GM19238 (cell line): ENCODE measurements at regions not wholly inside any gene's neighbourhood (a gene's known extent, or its start where the extent isn't known, plus 50 kb on each side); places are given as distances from the start of the nearest gene placed in this dataset.
"Not testable (repeated sequence)": the region's sequence is repeated elsewhere in the genome, so short reads cannot be mapped to it uniquely, and the experiment has no call there.

Experiments
- DNase-seq: peaks from one replicate; pipeline ENCODE4 v3.0.0; 2011; ENCODE audit warnings: low spot score; ENCODE audit not compliant: insufficient read length

DNA sequence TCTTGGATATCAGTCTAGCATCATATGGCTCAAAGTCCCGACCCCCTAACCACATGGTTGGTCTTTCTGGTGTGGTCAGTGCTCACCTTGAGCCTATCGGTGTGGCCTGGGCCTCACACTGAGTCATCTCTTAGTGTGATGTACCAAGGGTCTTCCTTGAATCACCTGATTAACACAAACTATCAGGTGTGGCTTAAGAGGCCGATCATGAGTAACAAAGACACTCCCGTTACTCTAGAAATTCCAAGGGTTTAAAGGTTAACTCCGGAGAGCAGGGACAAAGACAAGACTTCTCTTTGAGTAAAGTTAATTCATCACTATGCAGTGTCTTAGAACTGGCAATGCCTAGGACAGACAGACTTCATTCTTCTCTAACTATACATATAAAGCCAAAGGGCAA lies 52.3 kb upstream of the ARMC3 start:
- no peak for DNase-seq

DNA sequence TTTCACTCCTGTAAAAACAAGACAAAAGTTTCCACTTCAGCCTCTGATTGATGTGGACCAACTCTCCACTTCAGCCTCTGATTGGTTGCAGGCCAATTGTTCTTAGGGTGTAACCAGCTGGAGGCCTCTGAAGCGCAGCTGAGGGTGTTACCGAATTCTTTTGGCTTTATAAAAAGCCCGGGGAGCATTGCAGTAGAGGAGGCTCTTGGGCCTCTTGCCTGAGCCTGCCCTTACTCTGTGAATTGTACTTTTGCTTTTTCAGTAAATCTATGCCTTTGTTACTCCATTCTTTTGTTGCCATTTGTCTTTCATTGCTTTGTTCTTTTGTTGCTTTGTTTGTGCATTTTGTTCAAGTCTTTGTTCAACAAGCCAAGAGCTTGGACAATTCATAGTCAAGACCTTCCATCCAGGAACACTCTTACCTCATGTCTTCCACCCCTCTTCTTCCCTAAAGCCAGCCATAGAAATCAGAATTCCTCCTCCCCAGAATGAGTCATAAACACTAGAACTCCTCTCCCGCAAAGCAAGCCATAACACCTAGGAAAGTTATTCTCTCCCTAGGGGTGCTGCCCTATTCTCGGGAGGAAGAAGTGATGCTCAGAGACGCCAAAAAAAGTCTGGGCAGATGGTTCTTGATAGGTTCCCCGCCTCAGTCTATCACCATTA lies 53.5 kb upstream of the ARMC3 start:
- DNase-seq = no peak

DNA sequence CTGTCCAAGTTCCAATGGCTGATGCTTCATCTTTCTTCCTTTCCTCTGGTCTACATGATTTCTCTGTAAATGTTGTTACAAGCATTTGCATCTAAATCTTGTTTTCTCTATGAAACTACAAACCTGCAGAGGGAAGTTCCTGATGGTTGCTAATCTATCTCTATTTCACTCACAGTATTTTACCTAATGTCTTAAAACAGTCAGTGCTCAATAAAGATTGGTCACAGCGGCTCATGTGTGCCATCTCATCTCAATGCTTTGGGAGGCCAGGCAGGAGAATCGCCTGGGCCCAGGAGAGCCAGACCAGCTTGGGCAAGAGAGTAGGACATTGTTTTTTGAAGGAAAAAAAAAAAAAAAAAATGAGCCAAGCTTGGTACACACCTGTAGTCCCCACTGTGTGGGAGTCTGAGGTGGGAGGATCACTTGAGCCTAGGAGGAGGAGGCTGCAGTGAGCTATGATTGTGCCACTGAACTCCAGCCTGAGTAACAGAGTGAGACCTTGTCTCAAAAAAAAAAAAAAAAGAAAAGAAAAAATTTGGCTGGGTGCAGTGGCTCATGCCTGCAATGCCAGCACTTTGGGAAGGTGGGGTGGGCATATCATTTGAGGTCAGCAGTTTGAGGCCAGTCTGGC lies 71.3 kb upstream of the ARMC3 start:
- no peak for DNase-seq

GRCh38 chr10:22854935-22855421 lies 72.9 kb upstream of the ARMC3 start:
- DNase-seq = no peak

GRCh38 chr10:22853906-22854447 lies 73.9 kb upstream of the ARMC3 start:
- DNase-seq = no peak

GRCh38 chr10:22852712-22853353 lies 75.0 kb upstream of the ARMC3 start:
- DNase-seq = no peak

GRCh38 chr10:22851865-22852239 lies 76.0 kb upstream of the ARMC3 start:
- DNase-seq = no peak

- no peak for DNase-seq
Observed at GRCh38 chr10:22850541-22850940, 77.3 kb upstream of the ARMC3 start.

- no peak for DNase-seq
Observed at GRCh38 chr10:22849077-22849805, 78.6 kb upstream of the ARMC3 start.

- DNase-seq = no peak
Observed at GRCh38 chr10:22848509-22848908, 79.3 kb upstream of the ARMC3 start.

GRCh38 chr10:22846294-22846693 lies 81.6 kb upstream of the ARMC3 start:
- no peak for DNase-seq

- no peak for DNase-seq
Observed at GRCh38 chr10:22839639-22840038, 88.2 kb upstream of the ARMC3 start.

- no peak for DNase-seq
Observed at GRCh38 chr10:22837771-22838170, 90.1 kb upstream of the ARMC3 start.

GRCh38 chr10:22837351-22837750 lies 90.5 kb upstream of the ARMC3 start:
- no peak for DNase-seq

- DNase-seq = no peak
Observed at GRCh38 chr10:22834471-22834870, 93.4 kb upstream of the ARMC3 start.

DNA sequence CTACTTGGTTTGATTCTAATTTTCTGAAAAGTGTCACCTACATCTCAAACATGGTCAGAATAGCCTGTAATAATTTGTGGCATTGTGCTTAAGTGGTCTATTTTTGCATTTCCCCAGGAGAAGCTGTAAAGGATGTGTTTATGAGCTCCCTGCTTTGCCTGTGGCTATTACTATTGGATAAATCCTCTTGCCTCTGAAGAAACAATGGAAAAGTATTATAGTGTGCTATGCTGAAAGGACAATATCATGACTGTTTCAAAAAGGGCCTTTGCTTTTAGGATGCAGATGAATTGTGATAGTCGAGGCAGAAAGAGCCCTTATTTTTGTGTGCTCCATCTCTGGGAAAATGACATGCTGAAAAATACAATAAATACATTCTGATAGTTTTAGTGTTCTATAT lies 94.1 kb upstream of the ARMC3 start:
- no peak for DNase-seq

- DNase-seq = no peak
Observed at GRCh38 chr10:22833353-22833752, 94.5 kb upstream of the ARMC3 start.

DNA sequence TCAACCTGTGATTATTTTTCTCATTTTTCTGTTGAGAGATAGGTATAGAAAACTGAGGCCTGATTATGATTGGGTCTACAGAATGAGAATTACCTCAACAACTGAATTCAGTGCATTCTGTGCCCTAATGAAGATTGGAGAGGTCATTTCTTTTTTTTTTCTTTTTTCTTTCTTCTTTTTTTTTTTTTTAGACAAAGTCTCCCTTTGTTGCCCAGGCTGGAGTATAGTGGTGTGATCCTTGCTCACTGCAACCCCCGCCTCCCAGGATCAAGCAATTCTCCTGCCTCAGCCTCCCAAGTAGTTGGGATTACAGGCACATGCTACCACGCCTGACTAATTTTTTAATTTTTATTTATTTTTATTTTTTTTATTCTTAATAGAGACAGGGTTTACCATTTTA lies 95.0 kb upstream of the ARMC3 start:
- DNase-seq = no peak

GRCh38 chr10:22832066-22832602 lies 95.7 kb upstream of the ARMC3 start:
- DNase-seq = no peak

GRCh38 chr10:22831586-22831985 lies 96.3 kb upstream of the ARMC3 start:
- DNase-seq = no peak

GRCh38 chr10:22828712-22829111 lies 99.1 kb upstream of the ARMC3 start:
- not testable (repeated sequence) for DNase-seq

- DNase-seq = no peak
Observed at GRCh38 chr10:22825841-22826240, 102.0 kb upstream of the ARMC3 start.
